Right lobe of liver (tissue), 4 donors: ENCODE measurements at regions not wholly inside any gene's neighbourhood (a gene's known extent, or its start where the extent isn't known, plus 50 kb on each side); places are given as distances from the start of the nearest gene placed in this dataset.

ENCODE experiments used
- POLR2A ChIP-seq: fragments of 450-650 bp; IDR thresholded peaks from one replicate; pipeline ENCODE4 v1.6.1; 2017; ENCODE audit warnings: antibody characterized with exemption, mild to moderate bottlenecking
- TF ChIP-seq, protein P1 (sequence below), 4 donors: fragments of 200-600 bp in 3 of 4; fragments of 450-650 bp in 1 of 4; IDR thresholded peaks; one replicate each; pipeline versions ENCODE4 v1.5.1 to v1.8.0; 2016 to 2022; ENCODE audit warnings: antibody characterized with exemption in 4 of 4, mild to moderate bottlenecking in 2 of 4
- donor health status: DM: no; HTN: no; CAD: no.
- donor health status: DM: no; HTN: no; CAD: no.
- donor health status: DM: no; HTN: yes; CAD: no.

DNA sequence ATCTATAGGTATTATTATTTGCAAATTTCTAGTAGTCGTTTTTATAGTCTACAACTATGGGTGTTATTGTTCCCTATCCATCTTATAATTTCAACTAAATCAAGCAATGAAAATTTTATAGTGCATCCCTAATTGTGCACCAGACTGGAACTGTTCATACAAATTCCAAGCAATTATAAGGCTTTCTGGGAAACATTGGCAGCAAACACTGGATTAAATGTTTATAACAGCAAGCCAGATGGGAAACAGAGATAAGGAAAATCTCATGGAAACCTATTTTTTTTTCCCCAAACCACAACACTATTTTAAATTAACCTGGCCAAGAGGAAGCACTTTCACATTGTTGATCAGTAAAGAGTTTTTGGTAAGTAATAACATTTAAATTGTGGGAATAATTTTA is 524.3 kb downstream of the RASEF start:
- TF ChIP-seq, protein P1, sequence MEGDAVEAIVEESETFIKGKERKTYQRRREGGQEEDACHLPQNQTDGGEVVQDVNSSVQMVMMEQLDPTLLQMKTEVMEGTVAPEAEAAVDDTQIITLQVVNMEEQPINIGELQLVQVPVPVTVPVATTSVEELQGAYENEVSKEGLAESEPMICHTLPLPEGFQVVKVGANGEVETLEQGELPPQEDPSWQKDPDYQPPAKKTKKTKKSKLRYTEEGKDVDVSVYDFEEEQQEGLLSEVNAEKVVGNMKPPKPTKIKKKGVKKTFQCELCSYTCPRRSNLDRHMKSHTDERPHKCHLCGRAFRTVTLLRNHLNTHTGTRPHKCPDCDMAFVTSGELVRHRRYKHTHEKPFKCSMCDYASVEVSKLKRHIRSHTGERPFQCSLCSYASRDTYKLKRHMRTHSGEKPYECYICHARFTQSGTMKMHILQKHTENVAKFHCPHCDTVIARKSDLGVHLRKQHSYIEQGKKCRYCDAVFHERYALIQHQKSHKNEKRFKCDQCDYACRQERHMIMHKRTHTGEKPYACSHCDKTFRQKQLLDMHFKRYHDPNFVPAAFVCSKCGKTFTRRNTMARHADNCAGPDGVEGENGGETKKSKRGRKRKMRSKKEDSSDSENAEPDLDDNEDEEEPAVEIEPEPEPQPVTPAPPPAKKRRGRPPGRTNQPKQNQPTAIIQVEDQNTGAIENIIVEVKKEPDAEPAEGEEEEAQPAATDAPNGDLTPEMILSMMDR (IDR thresholded peaks at IDR 0.05) = no peak
- TF ChIP-seq POLR2A = no peak
